HG03571 (cell line): ENCODE measurements at regions not wholly inside any gene's neighbourhood (a gene's known extent, or its start where the extent isn't known, plus 50 kb on each side); places are given as distances from the start of the nearest gene placed in this dataset.

ENCODE experiments used
- ATAC-seq: cut with Tn5 transposase; IDR thresholded peaks from one replicate; pipeline ENCODE4 v1.9.1; 2021; ENCODE audit not compliant: unreplicated experiment

DNA sequence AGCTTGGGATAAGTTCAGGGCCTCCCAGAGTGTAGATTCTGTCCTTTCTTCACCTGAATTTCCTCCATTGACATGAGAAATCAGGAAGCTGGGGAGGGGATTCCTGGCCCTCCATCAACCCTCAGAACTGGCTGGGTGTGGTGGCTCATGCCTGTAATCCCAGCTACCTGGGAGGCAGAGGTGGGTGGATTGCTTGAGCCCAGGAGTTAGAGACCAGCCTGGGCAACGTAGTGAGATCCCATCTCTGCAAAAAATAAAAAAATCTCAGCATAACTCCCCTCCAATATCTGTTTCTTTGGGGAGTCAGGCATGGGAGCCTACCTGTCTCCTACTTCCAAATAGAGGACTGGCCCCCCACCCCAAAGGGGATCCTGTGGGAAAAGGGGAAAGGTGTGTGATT is 59.8 kb upstream of the TBX3 start:
- ATAC-seq = no peak

DNA sequence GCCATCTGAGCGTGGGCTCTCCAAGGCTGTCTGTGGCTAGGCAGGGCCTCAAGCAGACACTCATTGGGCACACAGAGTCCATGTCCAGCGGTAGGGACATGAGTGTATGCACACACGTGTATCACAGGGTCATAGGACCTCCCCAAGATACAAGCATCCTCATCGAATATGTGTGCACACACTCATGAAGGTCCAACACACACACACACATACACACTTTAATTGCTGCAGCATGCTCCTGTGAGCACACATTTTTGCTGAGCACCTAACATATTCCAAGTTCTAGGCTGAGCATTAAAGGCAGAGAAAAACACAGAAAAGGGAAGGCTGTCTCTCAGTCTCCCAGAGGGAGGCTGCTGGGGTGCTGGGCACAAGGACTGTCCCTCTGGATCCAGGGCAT is 59.3 kb upstream of the TBX3 start:
- ATAC-seq = no peak

- ATAC-seq = no peak
Measured at GRCh38 chr12:114742363-114742762, 58.4 kb upstream of the TBX3 start.

DNA sequence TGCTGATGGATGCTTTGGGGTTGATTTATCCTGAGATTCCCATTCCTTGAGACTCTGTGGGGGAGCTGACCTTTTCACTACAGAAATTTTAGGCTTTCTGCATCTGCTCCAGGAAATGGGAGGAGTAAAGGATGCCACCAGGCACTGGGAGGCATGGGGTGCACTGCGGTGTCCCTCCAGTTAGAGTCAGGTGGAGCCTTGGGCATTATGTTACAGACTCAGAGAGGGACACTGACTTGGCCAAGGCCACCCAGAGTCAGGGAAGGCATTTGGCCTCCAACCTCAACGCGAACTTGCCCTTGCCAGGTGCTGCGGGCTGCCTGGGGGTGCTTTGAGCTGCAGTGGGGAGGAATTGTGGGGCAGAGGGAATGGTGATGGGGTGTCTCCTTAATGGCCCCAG is 58.0 kb upstream of the TBX3 start:
- ATAC-seq = no peak

DNA sequence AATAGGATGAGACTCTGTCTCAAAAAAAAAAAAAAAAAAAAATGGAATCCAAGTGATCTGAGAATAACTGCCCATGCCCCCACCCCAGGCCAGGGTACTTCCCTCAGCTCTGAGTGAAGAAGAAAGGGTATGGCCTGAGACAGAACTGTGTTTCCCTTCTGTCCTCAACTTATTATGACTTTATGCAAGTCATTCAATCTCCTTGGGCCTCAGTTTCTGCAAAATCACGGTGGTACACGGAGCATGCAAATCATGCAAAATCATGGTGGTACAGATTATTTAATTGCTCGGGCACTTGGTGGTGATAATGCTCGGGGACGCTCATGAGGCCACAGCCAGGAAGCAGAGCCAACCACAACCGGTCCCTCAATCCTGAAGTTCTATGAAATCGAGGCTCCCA is 56.5 kb upstream of the TBX3 start:
- no peak for ATAC-seq

- no peak for ATAC-seq
Measured at GRCh38 chr12:114738460-114739184, 54.6 kb upstream of the TBX3 start.

DNA sequence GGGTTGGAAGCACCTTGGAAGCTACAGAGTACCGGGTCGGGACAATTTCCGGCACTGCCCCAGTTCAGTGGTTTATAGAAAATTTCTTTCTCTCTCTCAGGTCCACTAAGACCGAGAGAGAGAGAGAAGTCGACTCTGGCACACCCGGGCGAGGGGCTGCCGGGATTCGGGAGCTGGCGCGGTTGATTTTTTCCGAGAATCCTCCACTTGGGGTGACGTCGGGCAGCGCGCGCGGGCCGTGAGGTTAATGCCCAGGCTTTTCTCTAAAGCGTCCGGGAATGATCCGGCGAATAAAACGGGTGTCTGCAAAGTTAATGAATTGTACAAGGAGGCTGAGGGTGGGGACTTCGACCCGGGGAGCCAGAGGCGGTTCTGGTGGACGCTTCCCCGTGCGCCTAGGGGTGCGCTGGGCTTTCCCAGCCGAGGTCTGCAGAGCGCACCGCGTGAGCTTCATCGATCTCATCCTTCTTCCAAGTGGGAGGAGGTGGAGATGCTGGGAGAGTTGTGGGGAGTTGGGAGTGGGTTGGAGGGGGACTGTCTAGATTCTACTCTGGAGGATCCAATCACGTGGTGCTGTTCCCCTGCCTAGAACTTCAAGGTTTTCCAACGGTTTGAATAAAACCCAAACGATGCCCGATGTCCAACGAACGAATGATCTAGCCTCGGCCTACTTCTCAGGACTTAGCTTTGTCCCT is 51.9 kb upstream of the TBX3 start:
- no peak for ATAC-seq

GRCh38 chr12:114735011-114735410 is 51.0 kb upstream of the TBX3 start:
- ATAC-seq = no peak

GRCh38 chr12:114733919-114734318 is 49.9 kb upstream of the TBX3 start:
- ATAC-seq = no peak
